Ovary (tissue), 7 donors: ENCODE measurements at regions not wholly inside any gene's neighbourhood (a gene's known extent, or its start where the extent isn't known, plus 50 kb on each side); places are given as distances from the start of the nearest gene placed in this dataset.

ENCODE experiments used
- DNase-seq, 5 donors: peaks; one replicate each; pipeline ENCODE4 v3.0.0-alpha.2; 2019 to 2020
- H3K27ac ChIP-seq, 2 donors: fragments of 200-600 bp; one replicate each; pipeline versions ENCODE4 v1.5.1 to v1.8.0; 2019 to 2022
- H3K27me3 ChIP-seq: fragments of 200-600 bp; one replicate; pipeline ENCODE4 v1.8.0; 2022
- H3K36me3 ChIP-seq: fragments of 200-600 bp; sonication (generic); one replicate; pipeline ENCODE4 v1.5.1; 2019
- H3K4me1 ChIP-seq: one replicate; pipeline ENCODE4 v1.8.1; 2013; ENCODE audit warnings: mild to moderate bottlenecking, moderate library complexity; ENCODE audit not compliant: insufficient read depth
- H3K4me3 ChIP-seq: fragments of 200-600 bp; sonication (generic); one replicate; pipeline ENCODE4 v1.5.1; 2017
- H3K9me3 ChIP-seq, 2 donors: fragments of 200-600 bp in 1 of 2; sonication (generic) in 1 of 2; one replicate each; pipeline versions ENCODE4 v1.5.1 to v1.8.1; 2013 to 2019; ENCODE audit warnings: mild to moderate bottlenecking in 1 of 2, moderate library complexity in 1 of 2
- EP300 ChIP-seq: sonication (generic); formaldehyde crosslinking; IDR thresholded peaks from one replicate; pipeline ENCODE4 v1.6.1; 2017; ENCODE audit warnings: antibody characterized with exemption
- POLR2A ChIP-seq: fragments of 450-650 bp; IDR thresholded peaks from one replicate; pipeline ENCODE4 v1.6.1; 2017; ENCODE audit warnings: antibody characterized with exemption, mild to moderate bottlenecking, moderate library complexity
- WGBS, 3 donors: extraction: QIAGEN DNeasy Blood & Tissue Kit in 1 of 3; methylation state at CpG; one replicate each; pipeline versions ENCODE4 v1.1.5 to v1.1.7; 2013 to 2017; 5-methylcytosine and 5-hydroxymethylcytosine counted together
- intact Hi-C, 4 donors: fragments of 100-400 bp; cut with DNase I; formaldehyde crosslinking; loops; one replicate each; pipeline versions ENCODE4 v1.11.0 to v1.15.1; 2022 to 2023
- TF ChIP-seq, protein P1 (sequence below), 3 donors: fragments of 450-650 bp in 2 of 3; fragments of 200-600 bp in 1 of 3; IDR thresholded peaks; one replicate each; pipeline versions ENCODE4 v1.5.1 to v1.8.0; 2016 to 2022; ENCODE audit warnings: antibody characterized with exemption in 3 of 3, mild to moderate bottlenecking in 1 of 3
- donor health status: DM: no; HTN: no; CAD: no; lungs with moderate emphysema.
- donor health status: DM: no; HTN: no; CAD: no.
- donor health status: Bipolar disorder and iron deficiency.
- donor health status: DM: no; HTN: no; CAD: no.
- donor health status: DM: yes; HTN: yes; CAD: no.

GRCh38 chr9:109616571-109617120, 118.5 kb upstream of the PTPN3 start:
- TF ChIP-seq EP300 (no peak), POLR2A (no peak)
- TF ChIP-seq, protein P1, sequence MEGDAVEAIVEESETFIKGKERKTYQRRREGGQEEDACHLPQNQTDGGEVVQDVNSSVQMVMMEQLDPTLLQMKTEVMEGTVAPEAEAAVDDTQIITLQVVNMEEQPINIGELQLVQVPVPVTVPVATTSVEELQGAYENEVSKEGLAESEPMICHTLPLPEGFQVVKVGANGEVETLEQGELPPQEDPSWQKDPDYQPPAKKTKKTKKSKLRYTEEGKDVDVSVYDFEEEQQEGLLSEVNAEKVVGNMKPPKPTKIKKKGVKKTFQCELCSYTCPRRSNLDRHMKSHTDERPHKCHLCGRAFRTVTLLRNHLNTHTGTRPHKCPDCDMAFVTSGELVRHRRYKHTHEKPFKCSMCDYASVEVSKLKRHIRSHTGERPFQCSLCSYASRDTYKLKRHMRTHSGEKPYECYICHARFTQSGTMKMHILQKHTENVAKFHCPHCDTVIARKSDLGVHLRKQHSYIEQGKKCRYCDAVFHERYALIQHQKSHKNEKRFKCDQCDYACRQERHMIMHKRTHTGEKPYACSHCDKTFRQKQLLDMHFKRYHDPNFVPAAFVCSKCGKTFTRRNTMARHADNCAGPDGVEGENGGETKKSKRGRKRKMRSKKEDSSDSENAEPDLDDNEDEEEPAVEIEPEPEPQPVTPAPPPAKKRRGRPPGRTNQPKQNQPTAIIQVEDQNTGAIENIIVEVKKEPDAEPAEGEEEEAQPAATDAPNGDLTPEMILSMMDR (IDR thresholded peaks at IDR 0.05): no peak
- intact Hi-C loops: no loop called here
- 83 to 86% (median 85%) methylated on average over 1 of the region's 1 CpG for WGBS, 3 donors
- Histone ChIP-seq H3K4me3 (no peak overlapping the region), H3K36me3 (no peaks in the 10 kb centered on the region), H3K9me3 (no peaks in the 10 kb centered on the region), H3K4me1 (no peaks in the 10 kb centered on the region), H3K27me3 (no peaks in the 10 kb centered on the region), H3K27ac (no peak overlapping the region)
- no peak for DNase-seq

DNA sequence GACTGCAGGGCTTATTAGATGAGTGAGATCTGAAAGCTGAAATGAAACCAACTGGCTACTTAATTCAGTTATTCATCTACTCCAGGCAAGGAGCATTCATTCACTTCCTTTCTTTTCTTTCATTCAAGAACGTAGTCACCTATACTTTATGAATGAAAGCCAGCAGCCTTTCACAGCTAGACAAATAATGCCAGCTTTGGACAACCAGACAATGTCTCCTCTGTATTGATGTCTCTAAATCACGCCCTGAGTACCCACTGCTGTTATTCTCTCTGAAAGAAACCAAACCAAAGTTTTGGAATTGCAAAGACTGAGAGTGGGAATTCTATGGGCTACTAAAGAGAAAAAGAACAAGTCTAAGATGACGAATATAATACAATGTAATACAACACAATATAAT, 121.2 kb upstream of the PTPN3 start:
- intact Hi-C loops: no loop called here
- no peaks in the 10 kb centered on the region for H3K36me3 ChIP-seq
- no peaks in the 10 kb centered on the region for H3K9me3 ChIP-seq
- H3K4me1 ChIP-seq: no peaks in the 10 kb centered on the region
- WGBS, 3 donors: 72 to 89% (median 86%) methylated on average over 3 of the region's 3 CpGs
- TF ChIP-seq, protein P1 (IDR thresholded peaks at IDR 0.05): no peak
- TF ChIP-seq EP300 (no peak), POLR2A (no peak)
- no peak for DNase-seq
- H3K27ac ChIP-seq: no peak overlapping the region
- no peaks in the 10 kb centered on the region for H3K27me3 ChIP-seq
- no peak overlapping the region for H3K4me3 ChIP-seq

- TF ChIP-seq, protein P1 (IDR thresholded peaks at IDR 0.05): no peak
- TF ChIP-seq POLR2A (no peak), EP300 (no peak)
- H3K36me3 ChIP-seq: no peaks in the 10 kb centered on the region
- H3K4me3 ChIP-seq: no peak overlapping the region
- no peak for DNase-seq
- H3K4me1 ChIP-seq: peaks cover 3% of the 10 kb centered on the region
- H3K9me3 ChIP-seq: no peaks in the 10 kb centered on the region
- no peaks in the 10 kb centered on the region for H3K27me3 ChIP-seq
- 81 to 85% (median 81%) methylated on average over 3 of the region's 3 CpGs for WGBS, 3 donors
- intact Hi-C loops: no loop called here
- H3K27ac ChIP-seq: no peak overlapping the region
Observed at GRCh38 chr9:109624143-109624542, 126.0 kb upstream of the PTPN3 start.

GRCh38 chr9:109624896-109625295, 126.8 kb upstream of the PTPN3 start:
- Histone ChIP-seq H3K4me3 (no peak overlapping the region), H3K27me3 (no peaks in the 10 kb centered on the region), H3K36me3 (no peaks in the 10 kb centered on the region), H3K27ac (no peak overlapping the region), H3K9me3 (no peaks in the 10 kb centered on the region), H3K4me1 (peaks cover 3% of the 10 kb centered on the region)
- DNase-seq: no peak
- TF ChIP-seq POLR2A (no peak), EP300 (no peak)
- TF ChIP-seq, protein P1 (IDR thresholded peaks at IDR 0.05): no peak
- intact Hi-C loops: no loop called here
- WGBS, 3 donors: 43 to 79% (median 57%) methylated on average over 1 of the region's 1 CpG
